Gastroesophageal sphincter (tissue), 4 donors: ENCODE measurements at regions not wholly inside any gene's neighbourhood (a gene's known extent, or its start where the extent isn't known, plus 50 kb on each side); places are given as distances from the start of the nearest gene placed in this dataset.

Experiments
- ATAC-seq: fragments of 150-250 bp; one replicate; pipeline ENCODE4 v1.9.1; 2016; ENCODE audit warnings: mild to moderate bottlenecking, moderate library complexity
- H3K27ac ChIP-seq, 4 donors: fragments of 200-600 bp; sonication (generic) in 3 of 4; 1 replicate in 3 of 4; 2 replicates in 1 of 4; pipeline ENCODE4 v1.5.1; 2016 to 2019
- H3K27me3 ChIP-seq: fragments of 200-600 bp; sonication (generic); one replicate; pipeline ENCODE4 v1.5.1; 2019
- H3K36me3 ChIP-seq, 2 donors: fragments of 200-600 bp; sonication (generic); one replicate each; pipeline ENCODE4 v1.5.1; 2019; ENCODE audit warnings: control low read depth in 1 of 2
- H3K4me1 ChIP-seq, 3 donors: fragments of 200-600 bp; sonication (generic); 1 replicate in 2 of 3; 2 replicates in 1 of 3; pipeline ENCODE4 v1.5.1; 2016 to 2019; ENCODE audit warnings: control low read depth in 2 of 3
- H3K4me3 ChIP-seq, 2 donors: fragments of 200-600 bp; sonication (generic); one replicate each; pipeline ENCODE4 v1.5.1; 2019; ENCODE audit warnings: mild to moderate bottlenecking in 1 of 2, moderate library complexity in 1 of 2
- H3K9me3 ChIP-seq, 3 donors: fragments of 200-600 bp; sonication (generic); one replicate each; pipeline ENCODE4 v1.5.1; 2017 to 2019; ENCODE audit warnings: control low read depth in 2 of 3
- CTCF ChIP-seq, 4 experiments: fragments of 200-600 bp in 2 of 4; fragments of 450-650 bp in 2 of 4; sonication (generic) in 1 of 4; IDR thresholded peaks; one replicate each; pipeline ENCODE4 v1.5.1; 2017 to 2019; ENCODE audit warnings: antibody characterized with exemption in 4 of 4, mild to moderate bottlenecking in 2 of 4, moderate library complexity in 2 of 4
- EP300 ChIP-seq: sonication (generic); formaldehyde crosslinking; IDR thresholded peaks from one replicate; pipeline ENCODE4 v1.6.1; 2017; ENCODE audit warnings: antibody characterized with exemption, mild to moderate bottlenecking
- POLR2A ChIP-seq, 2 donors: fragments of 450-650 bp; IDR thresholded peaks; one replicate each; pipeline ENCODE4 v1.6.1; 2017; ENCODE audit warnings: antibody characterized with exemption in 2 of 2, mild to moderate bottlenecking in 2 of 2, moderate library complexity in 1 of 2
- POLR2AphosphoS5 ChIP-seq: sonication (generic); formaldehyde crosslinking; IDR thresholded peaks from one replicate; pipeline ENCODE4 v1.6.1; 2017; ENCODE audit warnings: antibody characterized with exemption
- WGBS, 2 donors: methylation state at CpG; one replicate each; pipeline ENCODE4 v1.1.5; 2018; ENCODE audit warnings: low coverage in 1 of 2; 5-methylcytosine and 5-hydroxymethylcytosine counted together

DNA sequence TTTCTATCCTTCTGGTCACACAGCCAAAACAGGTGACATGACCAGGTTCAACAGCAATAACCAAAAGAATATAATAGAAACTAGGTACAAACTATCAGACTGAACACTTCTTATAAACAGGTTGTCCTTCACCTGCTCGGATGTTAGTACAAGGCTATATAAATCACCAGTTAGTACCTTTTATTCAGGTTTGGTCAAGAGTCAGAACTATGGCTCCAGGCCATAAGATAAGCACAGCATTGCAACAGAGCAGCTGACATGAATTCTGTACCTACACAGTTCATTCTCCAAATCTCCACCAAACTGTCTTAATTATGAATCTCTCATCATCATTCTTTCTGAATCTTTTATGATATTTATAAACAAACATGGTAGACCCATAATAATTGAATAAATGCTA lies 123.9 kb downstream of the DIO2 start:
- Histone ChIP-seq H3K4me1 (no peaks in the 10 kb centered on the region), H3K27ac (no peak overlapping the region), H3K36me3 (no peaks in the 10 kb centered on the region), H3K4me3 (no peak overlapping the region), H3K27me3 (no peaks in the 10 kb centered on the region), H3K9me3 (no peaks in the 10 kb centered on the region)
- WGBS, 2 donors = 67% methylated on average over 1 of the region's 1 CpG
- TF ChIP-seq POLR2A (IDR thresholded peaks at IDR 0.05) (no peak), CTCF (IDR thresholded peaks at IDR 0.05) (no peak), POLR2AphosphoS5 (no peak), EP300 (no peak)
- no peak for ATAC-seq

- TF ChIP-seq EP300 = no peak
- no peak for TF ChIP-seq POLR2A (IDR thresholded peaks at IDR 0.05)
- TF ChIP-seq POLR2AphosphoS5 = no peak
- TF ChIP-seq CTCF (IDR thresholded peaks at IDR 0.05) = no peak
- 94% methylated on average over 2 of the region's 2 CpGs; no CpG with 5 or more reads in 1 of the 2 donors for WGBS, 2 donors
- no peak overlapping the region for H3K27ac ChIP-seq
- H3K9me3 ChIP-seq = no peaks in the 10 kb centered on the region
- no peaks in the 10 kb centered on the region for H3K27me3 ChIP-seq
- no peaks in the 10 kb centered on the region for H3K36me3 ChIP-seq
- ATAC-seq = no peak
- no peaks in the 10 kb centered on the region for H3K4me1 ChIP-seq
- H3K4me3 ChIP-seq = no peak overlapping the region
Measured at GRCh38 chr14:80084196-80084595, 127.1 kb downstream of the DIO2 start.

DNA sequence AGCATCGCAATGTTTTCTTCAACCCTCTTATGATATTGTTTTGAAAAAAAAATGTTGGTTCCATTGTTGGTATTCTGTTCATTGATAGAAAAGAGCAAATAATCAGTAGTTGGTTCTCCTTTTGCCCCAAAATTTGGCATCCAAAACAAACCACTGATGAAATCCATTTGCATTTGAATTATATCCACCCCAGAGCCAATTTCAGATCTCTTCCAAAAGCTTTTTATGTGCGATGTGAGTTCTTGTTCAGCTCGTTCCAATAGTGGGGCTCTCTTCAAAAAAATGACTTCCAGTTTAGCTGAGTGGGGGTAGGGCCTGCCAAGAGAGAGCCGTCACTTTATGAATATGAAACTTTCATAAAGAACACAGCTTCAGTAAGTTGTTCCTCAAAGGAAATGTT lies 130.7 kb downstream of the DIO2 start:
- Histone ChIP-seq H3K4me3 (no peak overlapping the region), H3K4me1 (no peaks in the 10 kb centered on the region), H3K36me3 (no peaks in the 10 kb centered on the region), H3K27ac (no peak overlapping the region), H3K9me3 (no peaks in the 10 kb centered on the region), H3K27me3 (no peaks in the 10 kb centered on the region)
- ATAC-seq = no peak
- TF ChIP-seq POLR2A (IDR thresholded peaks at IDR 0.05) = no peak
- TF ChIP-seq CTCF (IDR thresholded peaks at IDR 0.05) = no peak
- no peak for TF ChIP-seq POLR2AphosphoS5
- TF ChIP-seq EP300 = no peak
- 79 to 81% methylated on average over 4 of the region's 4 CpGs for WGBS, 2 donors

DNA sequence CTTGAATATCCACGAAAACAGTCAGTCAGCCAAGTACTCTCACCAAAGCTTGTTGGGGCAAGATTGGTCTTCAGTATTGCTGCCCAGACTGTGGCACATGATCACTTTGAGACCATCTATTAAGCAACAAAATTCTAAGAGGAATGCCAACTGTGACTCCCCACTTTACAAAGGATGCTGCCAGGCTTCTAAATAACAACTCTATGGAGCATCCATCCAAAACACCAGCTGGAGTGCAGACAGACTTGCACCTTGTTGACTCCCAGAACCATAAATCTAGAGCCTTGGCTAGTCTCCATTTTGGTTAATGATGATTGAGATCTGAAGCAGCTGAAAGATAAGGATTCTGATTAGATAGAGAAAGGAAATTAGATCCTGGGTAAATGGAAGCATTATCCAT lies 132.8 kb downstream of the DIO2 start:
- peaks cover 0 to 6% (median 0%) of the 10 kb centered on the region in 3 donors for H3K9me3 ChIP-seq
- no peak for TF ChIP-seq EP300
- TF ChIP-seq CTCF (IDR thresholded peaks at IDR 0.05) = no peak
- TF ChIP-seq POLR2AphosphoS5 = no peak
- WGBS, 2 donors = 60 to 80% methylated on average over 1 of the region's 1 CpG

DNA sequence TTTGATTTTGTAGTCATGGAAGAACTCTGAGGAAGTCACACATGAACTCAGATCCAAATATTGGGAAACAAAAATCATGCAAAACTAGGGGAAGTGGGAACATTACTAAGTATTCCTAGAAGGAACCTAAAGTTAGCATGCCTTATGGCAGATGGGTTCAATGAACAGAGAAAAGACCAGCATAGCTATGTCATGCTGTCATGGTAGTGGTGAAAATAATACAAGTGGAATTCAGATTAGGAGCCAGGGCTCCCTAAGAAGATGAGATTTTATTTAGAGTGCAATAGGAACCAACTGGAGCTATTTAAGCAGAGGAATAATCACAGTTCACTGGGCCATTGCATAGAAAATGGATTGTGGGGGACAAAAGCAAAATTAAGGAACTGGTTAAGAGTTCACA lies 134.0 kb downstream of the DIO2 start:
- no peak overlapping the region for H3K27ac ChIP-seq
- no peaks in the 10 kb centered on the region for H3K36me3 ChIP-seq
- no peak overlapping the region for H3K4me3 ChIP-seq
- H3K4me1 ChIP-seq = no peaks in the 10 kb centered on the region
- ATAC-seq = no peak
- no peaks in the 10 kb centered on the region for H3K27me3 ChIP-seq
- H3K9me3 ChIP-seq = peaks cover 0 to 17% (median 0%) of the 10 kb centered on the region in 3 donors
- no peak for TF ChIP-seq CTCF (IDR thresholded peaks at IDR 0.05)
- TF ChIP-seq POLR2AphosphoS5 = no peak
- no peak for TF ChIP-seq POLR2A (IDR thresholded peaks at IDR 0.05)

More for the DNA sequence above, 132.8 kb downstream of the DIO2 start:
- Histone ChIP-seq H3K4me3 (no peak overlapping the region), H3K27me3 (no peaks in the 10 kb centered on the region), H3K36me3 (no peaks in the 10 kb centered on the region), H3K27ac (no peak overlapping the region), H3K4me1 (no peaks in the 10 kb centered on the region)
- ATAC-seq = no peak
